A549 (cell line): ENCODE measurements at regions not wholly inside any gene's neighbourhood (a gene's known extent, or its start where the extent isn't known, plus 50 kb on each side); places are given as distances from the start of the nearest gene placed in this dataset.

Experiments used
- BCL3 ChIP-seq: fragments of >200 bp; sonication (Bioruptor Twin); formaldehyde crosslinking; IDR thresholded peaks from 3 replicates; pipeline ENCODE4 v1.6.1; 2016
- CHD2 ChIP-seq: fragments of 150-350 bp; IDR thresholded peaks from 2 replicates; pipeline ENCODE4 v1.6.1; 2014; ENCODE audit warnings: low read length; ENCODE audit not compliant: partially characterized antibody
- CTCF ChIP-seq: fragments of >200 bp; sonication (Bioruptor Twin); formaldehyde crosslinking; IDR thresholded peaks from 3 replicates; pipeline ENCODE4 v1.5.1; 2016
- EP300 ChIP-seq, 2 experiments: fragments of >200 bp; sonication (Bioruptor Twin); formaldehyde crosslinking; IDR thresholded peaks; 2 replicates in 1 of 2; 3 replicates in 1 of 2; pipeline ENCODE4 v1.6.1; 2016 to 2017
- HDAC2 ChIP-seq: fragments of 200-600 bp; sonication (generic); IDR thresholded peaks from 2 replicates; pipeline ENCODE4 v1.6.1; 2016
- KDM1A ChIP-seq: fragments of 200-600 bp; sonication (generic); IDR thresholded peaks from 2 replicates; pipeline ENCODE4 v1.6.1; 2016; ENCODE audit warnings: low read depth, mild to moderate bottlenecking
- MAX ChIP-seq: IDR thresholded peaks from 2 replicates; pipeline ENCODE4 v1.6.1; 2012
- MAZ ChIP-seq: fragments of 150-350 bp; IDR thresholded peaks from 2 replicates; pipeline ENCODE4 v1.6.1; 2014; ENCODE audit warnings: antibody characterized with exemption, low read depth, low read length, borderline replicate concordance
- MYC ChIP-seq: IDR thresholded peaks from 2 replicates; pipeline ENCODE4 v1.6.1; 2012; ENCODE audit warnings: mild to moderate bottlenecking, inconsistent platforms, low read length, improper control_type of control experiment, borderline replicate concordance
- POLR2AphosphoS2 ChIP-seq: conservative IDR thresholded peaks from 2 replicates; pipeline ENCODE4 v1.6.1; 2012; ENCODE audit warnings: low read length, improper control_type of control experiment, inconsistent platforms
- RFX5 ChIP-seq: fragments of 450-650 bp; IDR thresholded peaks from 2 replicates; pipeline ENCODE4 v1.7.1; 2014; ENCODE audit warnings: antibody characterized with exemption, mild to moderate bottlenecking, moderate library complexity
- SMC3 ChIP-seq: fragments of >200 bp; sonication (Bioruptor Twin); formaldehyde crosslinking; IDR thresholded peaks from 3 replicates; pipeline ENCODE4 v1.6.1; 2018; ENCODE audit warnings: inconsistent platforms
- ZFP36 ChIP-seq: fragments of 450-650 bp; IDR thresholded peaks from 2 replicates; pipeline ENCODE4 v1.6.1; 2014; ENCODE audit warnings: borderline replicate concordance; ENCODE audit not compliant: partially characterized antibody
- TF ChIP-seq, protein P1 (sequence below): IDR thresholded peaks from 2 replicates; pipeline ENCODE4 v1.6.1; 2012; ENCODE audit warnings: low read depth, borderline replicate concordance

- TF ChIP-seq, protein P1, sequence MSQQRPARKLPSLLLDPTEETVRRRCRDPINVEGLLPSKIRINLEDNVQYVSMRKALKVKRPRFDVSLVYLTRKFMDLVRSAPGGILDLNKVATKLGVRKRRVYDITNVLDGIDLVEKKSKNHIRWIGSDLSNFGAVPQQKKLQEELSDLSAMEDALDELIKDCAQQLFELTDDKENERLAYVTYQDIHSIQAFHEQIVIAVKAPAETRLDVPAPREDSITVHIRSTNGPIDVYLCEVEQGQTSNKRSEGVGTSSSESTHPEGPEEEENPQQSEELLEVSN: no peak
- TF ChIP-seq CTCF (no peak), POLR2AphosphoS2 (no peak), MAX (no peak), KDM1A (no peak), EP300 (IDR thresholded peaks at IDR 0.05) (no peak), CHD2 (no peak), ZFP36 (no peak), SMC3 (no peak), BCL3 (no peak), MYC (no peak), HDAC2 (no peak), MAZ (no peak), RFX5 (no peak)
These were observed 152.1 kb downstream of the LY86 start for GRCh38 chr6:6740595-6740994.
